GF-D8 (cell line): ENCODE measurements at regions not wholly inside any gene's neighbourhood (a gene's known extent, or its start where the extent isn't known, plus 50 kb on each side); places are given as distances from the start of the nearest gene placed in this dataset.
"Not testable (repeated sequence)": the region's sequence is repeated elsewhere in the genome, so short reads cannot be mapped to it uniquely, and the experiment has no call there.

Source experiments
- DNase-seq: peaks from one replicate; lab custom pipeline; 2025; lab: John Stamatoyannopoulos, UW

GRCh38 chrY:3037471-3037870, 102.3 kb downstream of the ZFY start:
- no peak for DNase-seq

- no peak for DNase-seq
Measured at GRCh38 chrY:3040415-3040814, 105.2 kb downstream of the ZFY start.

GRCh38 chrY:3041985-3042384, 106.8 kb downstream of the ZFY start:
- no peak for DNase-seq

- DNase-seq: no peak
Measured at GRCh38 chrY:3042901-3043300, 107.7 kb downstream of the ZFY start.

- no peak for DNase-seq
Measured at GRCh38 chrY:3045048-3045447, 109.9 kb downstream of the ZFY start.

GRCh38 chrY:3055496-3055895, 120.3 kb downstream of the ZFY start:
- DNase-seq: not testable (repeated sequence)

GRCh38 chrY:3058342-3058741, 123.2 kb downstream of the ZFY start:
- DNase-seq: not testable (repeated sequence)

GRCh38 chrY:3060671-3061070, 125.5 kb downstream of the ZFY start:
- not testable (repeated sequence) for DNase-seq

- not testable (repeated sequence) for DNase-seq
Measured at GRCh38 chrY:3088149-3088548, 153.0 kb downstream of the ZFY start.

- DNase-seq: not testable (repeated sequence)
Measured at GRCh38 chrY:3108674-3109073, 173.5 kb downstream of the ZFY start.

- not testable (repeated sequence) for DNase-seq
Measured at GRCh38 chrY:3120234-3120633, 185.1 kb downstream of the ZFY start.

GRCh38 chrY:3120716-3121115, 185.5 kb downstream of the ZFY start:
- not testable (repeated sequence) for DNase-seq

GRCh38 chrY:3123482-3123881, 188.3 kb downstream of the ZFY start:
- DNase-seq: not testable (repeated sequence)

- not testable (repeated sequence) for DNase-seq
Measured at GRCh38 chrY:3171074-3171473, 235.9 kb downstream of the ZFY start.

- not testable (repeated sequence) for DNase-seq
Measured at GRCh38 chrY:3195035-3195434, 259.9 kb downstream of the ZFY start.

GRCh38 chrY:3202287-3202686, 267.1 kb downstream of the ZFY start:
- not testable (repeated sequence) for DNase-seq

- not testable (repeated sequence) for DNase-seq
Measured at GRCh38 chrY:3206733-3207132, 271.6 kb downstream of the ZFY start.

GRCh38 chrY:3213183-3213582, 278.0 kb downstream of the ZFY start:
- not testable (repeated sequence) for DNase-seq

- DNase-seq: not testable (repeated sequence)
Measured at GRCh38 chrY:3218134-3218533, 283.0 kb downstream of the ZFY start.

GRCh38 chrY:3218559-3218958, 283.4 kb downstream of the ZFY start:
- DNase-seq: not testable (repeated sequence)

GRCh38 chrY:3262911-3263310, 316.0 kb upstream of the TGIF2LY start:
- not testable (repeated sequence) for DNase-seq

- DNase-seq: not testable (repeated sequence)
Measured at GRCh38 chrY:3288063-3288462, 290.8 kb upstream of the TGIF2LY start.

- DNase-seq: not testable (repeated sequence)
Measured at GRCh38 chrY:3297235-3297634, 281.6 kb upstream of the TGIF2LY start.

GRCh38 chrY:3319988-3320387, 258.9 kb upstream of the TGIF2LY start:
- DNase-seq: not testable (repeated sequence)

GRCh38 chrY:3367535-3367934, 211.3 kb upstream of the TGIF2LY start:
- DNase-seq: not testable (repeated sequence)
